Activated T-cell treated with anti-CD3 and anti-CD28 coated beads for 48 hours (primary cell): ENCODE measurements at regions not wholly inside any gene's neighbourhood (a gene's known extent, or its start where the extent isn't known, plus 50 kb on each side); places are given as distances from the start of the nearest gene placed in this dataset.

Experiments used
- DNase-seq: peaks from one replicate; pipeline ENCODE4 v3.0.0-alpha.2; 2020; ENCODE audit warnings: low read depth

DNA sequence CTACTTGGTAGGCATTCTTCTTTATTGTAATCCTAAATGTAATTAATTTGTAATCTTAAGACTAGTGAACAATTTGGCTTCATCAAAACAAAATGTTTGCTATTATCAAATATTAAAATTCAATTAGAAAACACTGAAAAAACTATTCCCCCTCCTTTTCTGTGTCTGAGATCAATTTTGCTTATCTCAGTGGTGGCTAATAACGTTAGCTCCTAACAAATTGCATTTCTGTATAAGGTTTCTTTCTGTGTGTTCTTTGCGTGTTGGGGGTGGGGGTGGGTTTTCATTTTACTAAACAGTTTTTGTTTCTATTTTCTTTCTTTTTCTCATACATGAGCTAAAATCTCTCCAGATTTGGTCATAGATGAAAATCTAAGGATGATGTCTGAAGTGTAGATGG, 54.0 kb upstream of the EYA4 start:
- no peak for DNase-seq

DNA sequence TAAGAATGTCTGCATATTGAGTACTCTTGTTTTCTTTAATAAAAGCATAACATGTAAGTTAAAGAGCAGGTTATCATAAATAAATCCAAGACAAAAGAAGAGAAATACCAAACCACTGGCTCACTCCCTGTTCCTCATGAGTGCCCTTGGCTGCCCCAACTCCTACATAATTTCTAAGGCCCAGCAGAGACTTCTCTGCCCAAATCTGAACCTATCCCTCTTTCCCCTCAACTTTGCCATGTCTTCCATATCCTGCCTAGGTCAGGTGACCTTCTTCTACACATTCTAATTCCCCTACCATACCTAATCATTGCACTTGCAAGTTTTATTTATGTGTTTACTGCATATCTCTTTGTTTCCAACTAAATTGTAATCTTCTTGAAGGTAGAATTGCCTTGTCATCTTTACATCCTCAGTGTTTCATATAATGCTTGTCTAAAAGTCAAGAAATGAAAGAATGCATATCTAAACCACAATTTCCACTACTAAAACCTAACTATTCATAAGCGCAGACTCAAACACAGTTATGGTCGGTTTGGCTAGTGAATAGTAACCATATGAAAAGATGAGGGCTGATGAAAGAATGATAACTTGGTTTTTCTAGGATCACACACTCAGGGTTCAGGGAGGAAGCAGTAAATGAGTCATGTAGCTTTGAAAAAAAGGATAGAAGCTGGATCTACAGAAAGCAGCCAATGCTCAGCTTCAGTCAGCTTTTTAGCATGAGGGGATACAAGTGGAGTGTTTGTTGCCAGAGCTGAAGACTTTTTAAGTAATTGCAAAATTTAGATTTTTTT, 53.3 kb upstream of the EYA4 start:
- DNase-seq: no peak

DNA sequence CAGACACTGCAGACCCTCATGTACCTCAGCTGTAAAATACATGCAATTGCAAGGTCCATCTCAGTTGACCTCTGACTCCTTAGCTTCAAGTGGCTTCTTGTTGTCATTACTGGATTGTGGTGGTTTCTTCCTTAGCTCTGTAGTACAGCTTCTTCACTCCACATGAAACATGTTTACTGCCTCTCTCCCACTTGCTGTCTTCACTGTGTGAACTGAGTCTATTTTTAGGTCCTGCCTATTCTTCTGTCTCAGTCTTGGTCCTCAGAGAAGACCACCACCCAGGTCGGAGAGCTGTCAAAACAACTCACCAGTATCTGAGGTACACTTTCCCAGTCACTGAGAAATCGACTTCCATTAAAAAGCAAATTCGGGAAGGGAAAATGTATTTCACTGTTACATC, 50.2 kb upstream of the EYA4 start:
- DNase-seq: no peak

DNA sequence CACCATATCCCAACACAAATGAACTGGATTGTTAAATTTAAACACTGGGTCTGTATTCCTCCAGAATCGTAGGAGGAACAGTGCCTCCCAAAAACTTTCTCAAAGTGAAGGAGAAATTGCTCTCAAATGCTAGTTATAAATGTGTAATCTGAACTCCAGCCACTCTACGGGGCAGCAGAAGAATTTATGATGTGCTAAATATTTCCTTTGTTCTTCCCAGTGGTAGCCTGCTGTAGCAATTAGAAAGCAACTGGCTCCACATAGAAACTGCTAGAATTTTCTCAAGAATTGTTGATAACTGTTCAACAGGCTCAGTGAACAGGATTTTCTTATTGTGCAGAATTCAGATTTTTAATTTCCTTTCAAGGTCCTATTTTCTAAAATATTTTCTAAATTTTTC, 49.8 kb upstream of the EYA4 start:
- DNase-seq: no peak
